WTC11 (cell line): ENCODE measurements at regions not wholly inside any gene's neighbourhood (a gene's known extent, or its start where the extent isn't known, plus 50 kb on each side); places are given as distances from the start of the nearest gene placed in this dataset.
"Not testable (repeated sequence)": the region's sequence is repeated elsewhere in the genome, so short reads cannot be mapped to it uniquely, and the experiment has no call there.

Experiments
- ATAC-seq: fragments of 200-7000 bp; cut with Tn5 transposase; 2 replicates; pipeline ENCODE4 v1.10.0; 2021; ENCODE audit warnings: mild to moderate bottlenecking, moderate library complexity
- CTCF ChIA-PET: fragments of 300-600 bp; sonication (Branson Sonifier 250); formaldehyde crosslinking; loops from one replicate; lab custom pipeline; 2021; ENCODE audit warnings: antibody characterized with exemption; lab: Charles Lee
- POLR2A ChIA-PET: fragments of 350-600 bp; sonication (Branson Sonifier 250); formaldehyde crosslinking; loops from one replicate; lab custom pipeline; 2021; ENCODE audit warnings: antibody characterized with exemption; lab: Charles Lee
- DNase-seq: peaks from one replicate; pipeline ENCODE4 v3.0.0; 2021; ENCODE audit warnings: low spot score
- H3K27ac Mint-ChIP-seq: 2 replicates; pipeline ENCODE4 v1.8.0; 2021; ENCODE audit warnings: mixed read lengths
- H3K27me3 Mint-ChIP-seq: 2 replicates; pipeline ENCODE4 v1.8.0; 2021; ENCODE audit warnings: low read depth, mild to moderate bottlenecking, moderate library complexity, mixed read lengths
- H3K36me3 Mint-ChIP-seq: 2 replicates; pipeline ENCODE4 v1.8.0; 2021; ENCODE audit warnings: mixed read lengths
- H3K4me1 Mint-ChIP-seq: 2 replicates; pipeline ENCODE4 v1.8.0; 2022; ENCODE audit warnings: mixed read lengths
- H3K4me3 Mint-ChIP-seq: 2 replicates; pipeline ENCODE4 v1.8.0; 2021; ENCODE audit warnings: mild to moderate bottlenecking, moderate library complexity, mixed read lengths
- H3K9me3 Mint-ChIP-seq: 2 replicates; pipeline ENCODE4 v1.8.0; 2021; ENCODE audit warnings: mixed read lengths
- ATF1 ChIP-seq: sonication (generic); formaldehyde crosslinking; IDR thresholded peaks from 2 replicates; pipeline ENCODE4 v1.8.1; 2023; ENCODE audit warnings: mild to moderate bottlenecking, moderate library complexity, missing genetic modification reagents
- ATF6 ChIP-seq: sonication (generic); formaldehyde crosslinking; IDR thresholded peaks from 2 replicates; pipeline ENCODE4 v1.8.1; 2023; ENCODE audit warnings: mild to moderate bottlenecking, missing genetic modification reagents
- CBFB ChIP-seq: sonication (generic); formaldehyde crosslinking; IDR thresholded peaks from 2 replicates; pipeline ENCODE4 v1.8.1; 2022; ENCODE audit warnings: mild to moderate bottlenecking, low read depth, missing genetic modification reagents
- CDX4 ChIP-seq: fragments of 250-450 bp; sonication (Bioruptor Pico); IDR thresholded peaks from 2 replicates; pipeline ENCODE4 v1.9.0; 2021; ENCODE audit warnings: moderate library complexity, mild to moderate bottlenecking, inconsistent platforms, borderline replicate concordance
- CREM ChIP-seq: sonication (generic); formaldehyde crosslinking; IDR thresholded peaks from 2 replicates; pipeline ENCODE4 v1.8.1; 2022; ENCODE audit warnings: mild to moderate bottlenecking, missing genetic modification reagents, moderate library complexity
- E2F4 ChIP-seq: sonication (generic); formaldehyde crosslinking; IDR thresholded peaks from 2 replicates; pipeline ENCODE4 v1.8.1; 2022; ENCODE audit warnings: low read depth, mild to moderate bottlenecking, moderate library complexity, missing genetic modification reagents, borderline replicate concordance
- ETV6 ChIP-seq: sonication (generic); formaldehyde crosslinking; IDR thresholded peaks from 2 replicates; pipeline ENCODE4 v1.8.1; 2022; ENCODE audit warnings: mild to moderate bottlenecking, missing genetic modification reagents
- FOXK1 ChIP-seq: sonication (generic); formaldehyde crosslinking; IDR thresholded peaks from 2 replicates; pipeline ENCODE4 v1.8.0; 2022; ENCODE audit warnings: mild to moderate bottlenecking, moderate library complexity, missing genetic modification reagents
- FOXP4 ChIP-seq: sonication (generic); formaldehyde crosslinking; IDR thresholded peaks from 2 replicates; pipeline ENCODE4 v1.8.0; 2022; ENCODE audit warnings: mild to moderate bottlenecking, missing genetic modification reagents
- HMGXB4 ChIP-seq: sonication (generic); formaldehyde crosslinking; IDR thresholded peaks from 2 replicates; pipeline ENCODE4 v1.8.1; 2023; ENCODE audit warnings: mild to moderate bottlenecking, moderate library complexity, missing genetic modification reagents
- IRF1 ChIP-seq: sonication (generic); formaldehyde crosslinking; IDR thresholded peaks from 2 replicates; pipeline ENCODE4 v1.8.0; 2023; ENCODE audit warnings: missing genetic modification reagents
- IRF2 ChIP-seq: sonication (generic); formaldehyde crosslinking; IDR thresholded peaks from 2 replicates; pipeline ENCODE4 v1.8.0; 2022; ENCODE audit warnings: low read depth, missing genetic modification reagents, borderline replicate concordance
- SMAD3 ChIP-seq: sonication (generic); formaldehyde crosslinking; IDR thresholded peaks from 2 replicates; pipeline ENCODE4 v1.8.0; 2022; ENCODE audit warnings: missing genetic modification reagents, mild to moderate bottlenecking, borderline replicate concordance
- STAT6 ChIP-seq: sonication (generic); formaldehyde crosslinking; conservative IDR thresholded peaks from 2 replicates; pipeline ENCODE4 v1.8.1; 2023; ENCODE audit warnings: mild to moderate bottlenecking, low read depth, missing genetic modification reagents, moderate library complexity
- TEAD1 ChIP-seq: sonication (generic); formaldehyde crosslinking; IDR thresholded peaks from 2 replicates; pipeline ENCODE4 v1.8.0; 2022; ENCODE audit warnings: mild to moderate bottlenecking, missing genetic modification reagents
- ZNF138 ChIP-seq: sonication (generic); formaldehyde crosslinking; conservative IDR thresholded peaks from 2 replicates; pipeline ENCODE4 v1.8.1; 2022; ENCODE audit warnings: mild to moderate bottlenecking, moderate library complexity, missing genetic modification reagents
- ZNF232 ChIP-seq: sonication (generic); formaldehyde crosslinking; IDR thresholded peaks from 2 replicates; pipeline ENCODE4 v1.8.0; 2022; ENCODE audit warnings: mild to moderate bottlenecking, missing genetic modification reagents
- ZNF317 ChIP-seq: sonication (generic); formaldehyde crosslinking; IDR thresholded peaks from 2 replicates; pipeline ENCODE4 v1.8.1; 2023; ENCODE audit warnings: low read depth, mild to moderate bottlenecking, moderate library complexity, missing genetic modification reagents, borderline replicate concordance

- CTCF ChIA-PET, POLR2A ChIA-PET, ATAC-seq: not testable (repeated sequence)
Measured at GRCh38 chr1:101114128-101114527, 88.5 kb upstream of the DPH5 start.

GRCh38 chr1:101112051-101112780, 86.6 kb upstream of the DPH5 start:
- H3K27me3 Mint-ChIP-seq, result no peaks in the 10 kb centered on the region; the same call in 1 of the 2 replicates
- no peaks in the 10 kb centered on the region for H3K9me3 Mint-ChIP-seq
- H3K27ac Mint-ChIP-seq, result no peak overlapping the region
- no peak for DNase-seq
- no peaks in the 10 kb centered on the region for H3K4me1 Mint-ChIP-seq
- H3K4me3 Mint-ChIP-seq, result no peak overlapping the region
- ChIA-PET CTCF (no interaction called here), POLR2A (no interaction called here)
- TF ChIP-seq FOXK1 (CRISPR knock-in tag), result no peak
- TF ChIP-seq IRF1 (CRISPR knock-in tag), result no peak
- TF ChIP-seq ATF1 (CRISPR knock-in tag), result no peak
- no peak for TF ChIP-seq CREM (CRISPR knock-in tag)
- no peak for TF ChIP-seq ZNF232 (CRISPR knock-in tag)
- no peak for TF ChIP-seq CDX4
- no peak for TF ChIP-seq HMGXB4
- TF ChIP-seq IRF2 (CRISPR knock-in tag), result no peak
- no peak for TF ChIP-seq ZNF317 (CRISPR knock-in tag)
- no peak for TF ChIP-seq STAT6 (CRISPR knock-in tag)
- no peak for TF ChIP-seq TEAD1 (CRISPR knock-in tag)
- TF ChIP-seq ZNF138 (CRISPR knock-in tag), result no peak
- no peak for TF ChIP-seq CBFB (CRISPR knock-in tag)
- TF ChIP-seq SMAD3 (CRISPR knock-in tag), result no peak
- TF ChIP-seq ETV6, result no peak
- TF ChIP-seq E2F4 (CRISPR knock-in tag), result no peak
- no peak for TF ChIP-seq ATF6 (CRISPR knock-in tag)
- no peak for TF ChIP-seq FOXP4
- no peak for ATAC-seq
- no peaks in the 10 kb centered on the region for H3K36me3 Mint-ChIP-seq

More at GRCh38 chr1:101114128-101114527, 88.5 kb upstream of the DPH5 start:
- H3K9me3 Mint-ChIP-seq, H3K4me3 Mint-ChIP-seq, H3K27me3 Mint-ChIP-seq, H3K27ac Mint-ChIP-seq, H3K36me3 Mint-ChIP-seq, H3K4me1 Mint-ChIP-seq, DNase-seq: not testable (repeated sequence)
